PC-9 (cell line): ENCODE measurements at regions not wholly inside any gene's neighbourhood (a gene's known extent, or its start where the extent isn't known, plus 50 kb on each side); places are given as distances from the start of the nearest gene placed in this dataset.

Experiments used
- BruUV-seq: library from RNA; stranded (reverse); fragments of 400-500 nt; replicated peaks from 2 replicates; lab custom pipeline; 2021; lab: Mats Ljungman, UMichigan
- CTCF ChIA-PET: fragments of 300-600 bp; sonication (Branson Sonifier 250); formaldehyde crosslinking; loops from one replicate; lab custom pipeline; 2022; ENCODE audit warnings: antibody characterized with exemption; lab: Charles Lee
- POLR2A ChIA-PET: fragments of 300-600 bp; sonication (Branson Sonifier 250); formaldehyde crosslinking; loops from one replicate; lab custom pipeline; 2022; ENCODE audit warnings: antibody characterized with exemption; ENCODE audit not compliant: unreplicated experiment; lab: Charles Lee
- DNase-seq, 2 experiments: peaks; one replicate each; pipeline versions ENCODE4 v3.0.0 to v3.0.0-alpha.2; 2015 to 2022; ENCODE audit warnings: mixed read lengths in 1 of 2
- H2AFZ ChIP-seq: fragments of 200-600 bp; sonication (generic); 2 replicates; pipeline ENCODE4 v1.8.1; 2017; ENCODE audit warnings: antibody characterized with exemption
- H3F3A ChIP-seq: fragments of 200-600 bp; sonication (generic); 2 replicates; pipeline ENCODE4 v1.8.1; 2017; ENCODE audit warnings: antibody characterized with exemption, mild to moderate bottlenecking, low read depth; ENCODE audit not compliant: insufficient read depth
- H3K27ac ChIP-seq: fragments of 200-600 bp; sonication (generic); 2 replicates; pipeline ENCODE4 v1.6.1; 2016; ENCODE audit warnings: mixed run types
- H3K27me3 ChIP-seq: fragments of 200-600 bp; sonication (generic); 2 replicates; pipeline ENCODE4 v1.6.1; 2016; ENCODE audit warnings: low read depth, mixed run types; ENCODE audit not compliant: insufficient read depth
- H3K36me3 ChIP-seq: fragments of 200-600 bp; sonication (generic); 2 replicates; pipeline ENCODE4 v1.6.1; 2016; ENCODE audit warnings: low read depth, mixed run types
- H3K4me1 ChIP-seq: fragments of 200-600 bp; sonication (generic); replicated peaks from 2 replicates; pipeline ENCODE4 v1.6.1; 2016; ENCODE audit warnings: mixed run types; ENCODE audit not compliant: insufficient read depth
- H3K4me2 ChIP-seq: fragments of 200-600 bp; sonication (generic); 2 replicates; pipeline ENCODE4 v1.6.1; 2017; ENCODE audit warnings: mixed run types
- H3K4me3 ChIP-seq: fragments of 200-600 bp; sonication (generic); 2 replicates; pipeline ENCODE4 v1.6.1; 2016; ENCODE audit warnings: mixed run types
- H3K79me2 ChIP-seq: fragments of 200-600 bp; sonication (generic); 2 replicates; pipeline ENCODE4 v1.6.1; 2017; ENCODE audit warnings: low read depth, mixed run types
- H3K9me2 ChIP-seq: fragments of 200-600 bp; sonication (generic); 2 replicates; pipeline ENCODE4 v1.8.1; 2017; ENCODE audit warnings: mild to moderate bottlenecking; ENCODE audit not compliant: insufficient read depth
- H3K9me3 ChIP-seq: fragments of 200-600 bp; sonication (generic); 2 replicates; pipeline ENCODE4 v1.8.1; 2016; ENCODE audit warnings: low read depth; ENCODE audit not compliant: insufficient read depth
- H4K20me1 ChIP-seq: fragments of 200-600 bp; sonication (generic); 2 replicates; pipeline ENCODE4 v1.8.1; 2017; ENCODE audit not compliant: insufficient read depth
- CTCF ChIP-seq: fragments of 200-600 bp; sonication (generic); conservative IDR thresholded peaks from 2 replicates; pipeline ENCODE4 v1.6.1; 2017; ENCODE audit warnings: mixed run types, antibody characterized with exemption, mild to moderate bottlenecking, moderate library complexity
- EZH2 ChIP-seq: fragments of 200-600 bp; sonication (generic); IDR thresholded peaks from 2 replicates; pipeline ENCODE4 v1.8.0; 2017; ENCODE audit warnings: antibody characterized with exemption, low read depth
- intact Hi-C: fragments of 100-400 bp; cut with micrococcal nuclease; formaldehyde crosslinking; loops from one replicate; pipeline ENCODE4 v1.10.0; 2022; ENCODE audit not compliant: unreplicated experiment

- Histone ChIP-seq H3K4me1 (peaks cover 14% of the 10 kb centered on the region; the same call in 1 of the 2 replicates), H2AFZ (no peak overlapping the region), H3K27me3 (no peaks in the 10 kb centered on the region), H4K20me1 (no peaks in the 10 kb centered on the region), H3K4me3 (no peak overlapping the region), H3K4me2 (no peak overlapping the region), H3K36me3 (no peaks in the 10 kb centered on the region), H3K79me2 (no peaks in the 10 kb centered on the region), H3K9me2 (no peaks in the 10 kb centered on the region; the same call in 1 of the 2 replicates), H3F3A (no peaks in the 10 kb centered on the region; the same call in 1 of the 2 replicates), H3K9me3 (no peaks in the 10 kb centered on the region; the same call in 1 of the 2 replicates), H3K27ac (no peak overlapping the region)
- POLR2A ChIA-PET: no interaction called here
- intact Hi-C loops: no loop called here
- BruUV-seq: no TSS peak
- CTCF ChIA-PET: no interaction called here
- no peak for TF ChIP-seq EZH2
- TF ChIP-seq CTCF: no peak
- no peak for DNase-seq
Measured at GRCh38 chr14:101394374-101394773, 166.9 kb upstream of the DIO3 start.

- Histone ChIP-seq H2AFZ (no peak overlapping the region), H3K4me2 (no peak overlapping the region), H3K9me2 (no peaks in the 10 kb centered on the region; the same call in 1 of the 2 replicates), H3K27ac (no peak overlapping the region), H3K4me3 (no peak overlapping the region), H3K9me3 (no peaks in the 10 kb centered on the region; the same call in 1 of the 2 replicates), H3K79me2 (no peaks in the 10 kb centered on the region), H4K20me1 (no peaks in the 10 kb centered on the region), H3F3A (no peaks in the 10 kb centered on the region; the same call in 1 of the 2 replicates), H3K4me1 (peaks cover 14% of the 10 kb centered on the region; the same call in 1 of the 2 replicates), H3K27me3 (no peaks in the 10 kb centered on the region), H3K36me3 (no peaks in the 10 kb centered on the region)
- BruUV-seq: no TSS peak
- ChIA-PET POLR2A (no interaction called here), CTCF (no interaction called here)
- intact Hi-C loops: no loop called here
- TF ChIP-seq EZH2 (no peak), CTCF (no peak)
- no peak for DNase-seq
Measured at GRCh38 chr14:101395779-101396178, 165.5 kb upstream of the DIO3 start.

- no peaks in the 10 kb centered on the region for H3K27me3 ChIP-seq
- POLR2A ChIA-PET: no interaction called here
- no peaks in the 10 kb centered on the region; the same call in 1 of the 2 replicates for H3K9me3 ChIP-seq
- H3F3A ChIP-seq: no peaks in the 10 kb centered on the region; the same call in 1 of the 2 replicates
- H2AFZ ChIP-seq: no peak overlapping the region
- H3K79me2 ChIP-seq: no peaks in the 10 kb centered on the region
- H3K9me2 ChIP-seq: no peaks in the 10 kb centered on the region; the same call in 1 of the 2 replicates
- no peak overlapping the region for H3K4me2 ChIP-seq
- peaks cover 14% of the 10 kb centered on the region; the same call in 1 of the 2 replicates for H3K4me1 ChIP-seq
- H3K36me3 ChIP-seq: no peaks in the 10 kb centered on the region
- no peak for TF ChIP-seq CTCF
- TF ChIP-seq EZH2: no peak
- no peaks in the 10 kb centered on the region for H4K20me1 ChIP-seq
- BruUV-seq: no TSS peak
- H3K4me3 ChIP-seq: no peak overlapping the region
- CTCF ChIA-PET: no interaction called here
- H3K27ac ChIP-seq: no peak overlapping the region
- intact Hi-C loops: no loop called here
- DNase-seq: no peak
Measured at GRCh38 chr14:101397206-101397605, 164.1 kb upstream of the DIO3 start.
